K562 (cell line): ENCODE measurements at regions not wholly inside any gene's neighbourhood (a gene's known extent, or its start where the extent isn't known, plus 50 kb on each side); places are given as distances from the start of the nearest gene placed in this dataset.

Source experiments
- ATAC-seq: fragments of 200-7000 bp; cut with Tn5 transposase; 3 replicates; pipeline ENCODE4 v1.9.1; 2020; ENCODE audit warnings: moderate library complexity
- BruUV-seq: library from RNA; stranded (reverse); fragments of 400-500 nt; replicated peaks from 2 replicates; lab custom pipeline; 2021; lab: Mats Ljungman, UMichigan
- CTCF ChIA-PET: fragments of 300-600 bp; formaldehyde crosslinking; extraction: SDS; loops from one replicate; lab custom pipeline; 2021; ENCODE audit warnings: low intra/inter-chr PET ratio; lab: Yijun Ruan, JAX
- POLR2A ChIA-PET: fragments of 300-600, 350-650 bp; sonication (Branson Sonifier 250); formaldehyde crosslinking; extraction: SDS; loops from one replicate; lab custom pipeline; 2021; ENCODE audit warnings: antibody characterized with exemption, inconsistent platforms; lab: Yijun Ruan, JAX
- DNase-seq, 4 experiments: peaks; one replicate each; pipeline versions ENCODE4 v3.0.0 to v3.0.0-alpha.2; 2011 to 2018; ENCODE audit warnings: low spot score in 3 of 4, mixed read lengths in 3 of 4; ENCODE audit errors: extremely low read depth in 1 of 4
- FAIRE-seq: peaks from 2 replicates; lab custom pipeline; 2011; peaks lifted over from hg19 to GRCh38; lab: Jason Lieb, UNC
- H2AFZ ChIP-seq: 2 replicates; pipeline ENCODE4 v1.6.0; 2011; ENCODE audit warnings: low read depth, low read length, control low read depth, inconsistent platforms
- H3K27ac ChIP-seq: fragments of 200-600 bp; 3 replicates; pipeline ENCODE4 v1.8.0; 2011; ENCODE audit warnings: low read depth, mild to moderate bottlenecking, control low read depth, inconsistent platforms, low read length, moderate library complexity, mixed read lengths; ENCODE audit errors: extremely low read depth
- H3K27me3 ChIP-seq, 2 experiments: fragments of 300-600 bp in 1 of 2; 2 replicates in 1 of 2; 3 replicates in 1 of 2; pipeline versions ENCODE4 v1.6.0 to v1.8.0; 2011; ENCODE audit warnings: inconsistent platforms in 2 of 2, low read length in 2 of 2, mild to moderate bottlenecking in 1 of 2, mixed read lengths in 1 of 2, moderate library complexity in 1 of 2; ENCODE audit not compliant: control insufficient read depth in 2 of 2, insufficient read depth in 2 of 2
- H3K36me3 ChIP-seq: fragments of 300-600 bp; 3 replicates; pipeline ENCODE4 v1.8.0; 2011; ENCODE audit warnings: mild to moderate bottlenecking, low read length, inconsistent platforms; ENCODE audit not compliant: control insufficient read depth, insufficient read depth
- H3K4me1 ChIP-seq, 2 experiments: fragments of 200-600 bp in 1 of 2; replicated peaks in 1 of 2; 2 replicates in 1 of 2; 3 replicates in 1 of 2; pipeline versions ENCODE4 v1.5.1 to v1.8.0; 2011; ENCODE audit warnings: inconsistent platforms in 2 of 2, low read length in 2 of 2, mild to moderate bottlenecking in 1 of 2, mixed read lengths in 1 of 2, moderate library complexity in 1 of 2; ENCODE audit not compliant: control insufficient read depth in 2 of 2, insufficient read depth in 2 of 2
- H3K4me2 ChIP-seq: 2 replicates; pipeline ENCODE4 v1.6.1; 2011; ENCODE audit warnings: low read length, control low read depth, inconsistent platforms, mixed read lengths; ENCODE audit not compliant: insufficient read depth
- H3K4me3 ChIP-seq: fragments of 200-600 bp; sonication (generic), shearing (Covaris generic); 2 replicates; pipeline ENCODE4 v1.5.1; 2016; ENCODE audit warnings: control low read depth, inconsistent platforms
- H3K79me2 ChIP-seq: fragments of 200-600 bp; 3 replicates; pipeline ENCODE4 v1.8.0; 2011; ENCODE audit warnings: low read length, inconsistent platforms; ENCODE audit not compliant: control insufficient read depth, insufficient read depth
- H3K9ac ChIP-seq, 2 experiments: 2 replicates each; pipeline versions ENCODE4 v1.6.0 to v1.6.1; 2011; ENCODE audit warnings: low read depth in 2 of 2, low read length in 2 of 2, control low read depth in 1 of 2, inconsistent platforms in 1 of 2, mild to moderate bottlenecking in 1 of 2, mixed read lengths in 1 of 2; ENCODE audit not compliant: insufficient read depth in 1 of 2
- H3K9me1 ChIP-seq: one replicate; pipeline ENCODE4 v1.6.0; 2011; ENCODE audit warnings: inconsistent platforms, mild to moderate bottlenecking, low read length, moderate library complexity; ENCODE audit not compliant: control insufficient read depth, insufficient read depth
- H3K9me3 ChIP-seq: replicated peaks from 2 replicates; pipeline ENCODE4 v1.5.1; 2011; ENCODE audit warnings: low read depth, low read length, inconsistent platforms; ENCODE audit not compliant: control insufficient read depth, insufficient read depth
- H4K20me1 ChIP-seq: replicated peaks from 2 replicates; pipeline ENCODE4 v1.6.1; 2011; ENCODE audit warnings: low read length, inconsistent platforms, mixed read lengths; ENCODE audit not compliant: control insufficient read depth, insufficient read depth
- ADNP ChIP-seq: fragments of 200-800 bp; sonication (Bioruptor generic); IDR thresholded peaks from 2 replicates; pipeline ENCODE4 v1.6.1; 2016; ENCODE audit warnings: missing genetic modification characterization, missing compliant biosample characterization
- AFF1 ChIP-seq, 2 experiments: fragments of 450-650 bp; IDR thresholded peaks; 2 replicates each; pipeline ENCODE4 v1.6.1; 2018; ENCODE audit warnings: mild to moderate bottlenecking in 2 of 2, low read depth in 1 of 2; ENCODE audit not compliant: partially characterized antibody in 2 of 2
- CCNT2 ChIP-seq: IDR thresholded peaks from 2 replicates; pipeline ENCODE4 v1.6.1; 2011; ENCODE audit warnings: borderline replicate concordance, low read depth, mild to moderate bottlenecking, moderate library complexity, mixed read lengths, low read length; ENCODE audit not compliant: insufficient read length; ENCODE audit errors: extremely low read depth
- CHD4 ChIP-seq: fragments of 200-600 bp; sonication (generic); IDR thresholded peaks from 3 replicates; pipeline ENCODE4 v1.6.1; 2012; ENCODE audit warnings: low read depth, mild to moderate bottlenecking, mixed read lengths, low read length, inconsistent platforms; ENCODE audit not compliant: insufficient read depth, insufficient replicate concordance, poor library complexity, severe bottlenecking
- DLX4 ChIP-seq: fragments of 250-450 bp; sonication (Bioruptor Pico); IDR thresholded peaks from 2 replicates; pipeline ENCODE4 v1.6.1; 2021; ENCODE audit warnings: mild to moderate bottlenecking
- FOXP1 ChIP-seq: sonication (generic); formaldehyde crosslinking; IDR thresholded peaks from 2 replicates; pipeline ENCODE4 v1.8.0; 2022; ENCODE audit warnings: mild to moderate bottlenecking, missing genetic modification reagents
- NONO ChIP-seq, 2 experiments: fragments of 200-400 bp in 1 of 2; fragments of 450-650 bp in 1 of 2; formaldehyde crosslinking in 1 of 2; IDR thresholded peaks; 2 replicates each; pipeline ENCODE4 v1.6.1; 2017; ENCODE audit warnings: low read depth in 2 of 2, mild to moderate bottlenecking in 2 of 2, moderate library complexity in 2 of 2, low read length in 1 of 2
- PKNOX1 ChIP-seq: fragments of 450-650 bp; IDR thresholded peaks from 2 replicates; pipeline ENCODE4 v1.6.1; 2016
- RFX5 ChIP-seq: IDR thresholded peaks from 2 replicates; pipeline ENCODE4 v1.6.1; 2011; ENCODE audit warnings: low read depth, mild to moderate bottlenecking, improper control_type of control experiment, low read length
- RHOXF2B ChIP-seq: fragments of 250-450 bp; sonication (Bioruptor Pico); conservative IDR thresholded peaks from 2 replicates; pipeline ENCODE4 v1.5.1; 2021
- TFAP4 ChIP-seq: sonication (generic); formaldehyde crosslinking; IDR thresholded peaks from 2 replicates; pipeline ENCODE4 v1.8.0; 2022; ENCODE audit warnings: missing genetic modification reagents, mild to moderate bottlenecking, moderate library complexity, borderline replicate concordance
- YBX1 ChIP-seq: fragments of 450-650 bp; IDR thresholded peaks from 2 replicates; pipeline ENCODE4 v1.7.1; 2016; ENCODE audit warnings: mild to moderate bottlenecking
- ZNF134 ChIP-seq: fragments of 250-450 bp; sonication (Bioruptor Pico); conservative IDR thresholded peaks from 2 replicates; pipeline ENCODE4 v1.4.0; 2020
- ZNF140 ChIP-seq: fragments of 250-450 bp; sonication (Bioruptor Pico); IDR thresholded peaks from 2 replicates; pipeline ENCODE4 v1.8.0; 2021; ENCODE audit warnings: moderate library complexity, mild to moderate bottlenecking, inconsistent platforms
- WGBS: fragments of 100-300 bp; shearing (Covaris generic); methylation state at CpG from one replicate; pipeline ENCODE4 v1.1.6; 2016; ENCODE audit warnings: low coverage, mixed read lengths; ENCODE audit not compliant: insufficient coverage; ENCODE audit errors: missing lambda C conversion rate; 5-methylcytosine and 5-hydroxymethylcytosine counted together
- in situ Hi-C: fragments of 300-500 bp; cut with MboI; formaldehyde crosslinking; loops from 4 replicates; pipeline ENCODE4 v1.15.0; 2018; ENCODE audit warnings: inconsistent platforms, mixed read lengths
- intact Hi-C: fragments of 100-400 bp; cut with micrococcal nuclease; formaldehyde crosslinking; loops from 2 replicates; pipeline ENCODE4 v1.14.2; 2022

GRCh38 chr2:204361738-204362137 lies 183.5 kb upstream of the PARD3B start (continued):
- no peak for TF ChIP-seq AFF1 (IDR thresholded peaks at IDR 0.05; ENCODE audit: low read depth in 1 of 2, partially characterized antibody in 2 of 2)

GRCh38 chr2:204362581-204362980 lies 182.7 kb upstream of the PARD3B start:
- ChIA-PET POLR2A (no interaction called here), CTCF (no interaction called here)
- no peak for DNase-seq
- TF ChIP-seq CCNT2: no peak
- no peak for TF ChIP-seq RFX5
- no peak for TF ChIP-seq ZNF140 (CRISPR knock-in tag)
- no peak for TF ChIP-seq YBX1
- TF ChIP-seq PKNOX1: no peak
- TF ChIP-seq CHD4: no peak
- no peak for TF ChIP-seq TFAP4 (CRISPR knock-in tag)
- TF ChIP-seq ADNP (tag): no peak
- no peak for TF ChIP-seq NONO (IDR thresholded peaks at IDR 0.05; ENCODE audit: low read depth in 2 of 2, low read length in 1 of 2)
- no peak for TF ChIP-seq DLX4 (CRISPR knock-in tag)
- TF ChIP-seq ZNF134 (CRISPR knock-in tag): no peak
- TF ChIP-seq FOXP1 (CRISPR knock-in tag): no peak
- TF ChIP-seq RHOXF2B (CRISPR knock-in tag): no peak
- WGBS: 54% methylated on average over 2 of the region's 2 CpGs
- no peaks in the 10 kb centered on the region for H3K36me3 ChIP-seq
- no peak overlapping the region for H3K27ac ChIP-seq
- H3K4me1 ChIP-seq: peaks cover 0 to 3% of the 10 kb centered on the region in 2 experiments; a peak in 2 of 5 replicates
- no peak for ATAC-seq
- H3K27me3 ChIP-seq: no peaks in the 10 kb centered on the region
- H3K9me1 ChIP-seq: no peaks in the 10 kb centered on the region
- no peak for FAIRE-seq
- H3K79me2 ChIP-seq: no peaks in the 10 kb centered on the region
- in situ Hi-C loops: no loop called here
- no peaks in the 10 kb centered on the region for H3K9me3 ChIP-seq
- no peak overlapping the region for H3K9ac ChIP-seq
- H3K4me2 ChIP-seq: no peak overlapping the region
- no TSS peak for BruUV-seq
- H2AFZ ChIP-seq: no peak overlapping the region
- no peak overlapping the region for H3K4me3 ChIP-seq
- H4K20me1 ChIP-seq: no peaks in the 10 kb centered on the region
- intact Hi-C loops: no loop called here
